GM12878 (cell line): ENCODE measurements at regions not wholly inside any gene's neighbourhood (a gene's known extent, or its start where the extent isn't known, plus 50 kb on each side); places are given as distances from the start of the nearest gene placed in this dataset.

Experiments used
- ATAC-seq: fragments of 200-7000 bp; cut with Tn5 transposase; 3 replicates; pipeline ENCODE4 v1.9.1; 2020; ENCODE audit warnings: mild to moderate bottlenecking, moderate library complexity
- BruUV-seq: library from RNA; stranded (reverse); fragments of 400-500 nt; replicated peaks from 2 replicates; lab custom pipeline; 2021; lab: Mats Ljungman, UMichigan
- CTCF ChIA-PET: fragments of 300-600 bp; sonication (Branson Sonifier 250); formaldehyde crosslinking; extraction: SDS; loops from one replicate; lab custom pipeline; 2021; ENCODE audit warnings: inconsistent platforms; lab: Yijun Ruan, JAX
- POLR2A ChIA-PET: fragments of 350-600 bp; formaldehyde crosslinking; extraction: SDS; loops from one replicate; lab custom pipeline; 2021; ENCODE audit warnings: inconsistent platforms; lab: Charles Lee
- RAD21 ChIA-PET: fragments of 300-600 bp; sonication (Branson Sonifier 250); formaldehyde crosslinking; loops from one replicate; lab custom pipeline; 2023; ENCODE audit warnings: antibody characterized with exemption; ENCODE audit not compliant: unreplicated experiment; lab: Charles Lee
- SMC1A ChIA-PET: fragments of 300-600 bp; sonication (Branson Sonifier 250); formaldehyde crosslinking; loops from one replicate; lab custom pipeline; 2023; ENCODE audit not compliant: unreplicated experiment, uncharacterized antibody; lab: Charles Lee
- DNase-seq: peaks from one replicate; pipeline ENCODE4 v3.0.0-alpha.2; 2011; ENCODE audit warnings: low read depth, low spot score
- FAIRE-seq: peaks from 3 replicates; lab custom pipeline; 2011; peaks lifted over from hg19 to GRCh38; lab: Jason Lieb, UNC
- H2AFZ ChIP-seq: 2 replicates; pipeline ENCODE4 v1.6.0; 2011; ENCODE audit warnings: low read depth, low read length, control low read depth; ENCODE audit not compliant: control insufficient read depth
- H3K27ac ChIP-seq: 2 replicates; pipeline ENCODE4 v1.5.1; 2011; ENCODE audit warnings: control low read depth; ENCODE audit not compliant: control insufficient read depth, insufficient read depth
- H3K27me3 ChIP-seq, 2 experiments: replicated peaks in 1 of 2; 2 replicates each; pipeline versions ENCODE4 v1.6.0 to v1.6.1; 2011; ENCODE audit warnings: low read length in 1 of 2; ENCODE audit not compliant: control insufficient read depth in 2 of 2, insufficient read depth in 2 of 2
- H3K36me3 ChIP-seq, 2 experiments: 2 replicates each; pipeline ENCODE4 v1.5.1; 2011; ENCODE audit warnings: low read length in 1 of 2; ENCODE audit not compliant: control insufficient read depth in 2 of 2, insufficient read depth in 2 of 2
- H3K4me1 ChIP-seq: 2 replicates; pipeline ENCODE4 v1.6.1; 2011; ENCODE audit warnings: mild to moderate bottlenecking, low read length, moderate library complexity, mixed read lengths; ENCODE audit not compliant: control insufficient read depth, insufficient read depth
- H3K4me2 ChIP-seq: 2 replicates; pipeline ENCODE4 v1.6.0; 2011; ENCODE audit warnings: control low read depth; ENCODE audit not compliant: control insufficient read depth, insufficient read depth
- H3K4me3 ChIP-seq: fragments of 200-600 bp; sonication (generic); 2 replicates; pipeline ENCODE4 v1.5.1; 2016
- H3K79me2 ChIP-seq: 2 replicates; pipeline ENCODE4 v1.6.0; 2011; ENCODE audit warnings: low read length; ENCODE audit not compliant: control insufficient read depth, insufficient read depth
- H3K9ac ChIP-seq: 2 replicates; pipeline ENCODE4 v1.8.0; 2011; ENCODE audit warnings: low read length, control low read depth, mixed read lengths; ENCODE audit not compliant: control insufficient read depth, insufficient read depth
- H3K9me3 ChIP-seq: replicated peaks from 3 replicates; pipeline ENCODE4 v1.5.1; 2011; ENCODE audit warnings: mild to moderate bottlenecking, low read length; ENCODE audit not compliant: control insufficient read depth, insufficient read depth
- H4K20me1 ChIP-seq: 2 replicates; pipeline ENCODE4 v1.6.0; 2011; ENCODE audit not compliant: control insufficient read depth, insufficient read depth
- HDAC6 ChIP-seq: fragments of 200-600 bp; sonication (generic); IDR thresholded peaks from one replicate; pipeline ENCODE4 v1.8.0; 2017; ENCODE audit warnings: antibody characterized with exemption; ENCODE audit not compliant: unreplicated experiment
- IKZF2 ChIP-seq, 2 experiments: fragments of 450-650 bp; IDR thresholded peaks; 2 replicates each; pipeline ENCODE4 v1.6.1; 2017; ENCODE audit warnings: mild to moderate bottlenecking in 2 of 2, moderate library complexity in 2 of 2
- PML ChIP-seq: IDR thresholded peaks from 2 replicates; pipeline ENCODE4 v1.6.1; 2012; ENCODE audit warnings: low read length, inconsistent platforms
- POLR2A ChIP-seq: IDR thresholded peaks from 2 replicates; pipeline ENCODE4 v1.6.1; 2011; ENCODE audit warnings: low read depth, mild to moderate bottlenecking, low read length
- TCF12 ChIP-seq: IDR thresholded peaks from 2 replicates; pipeline ENCODE4 v1.6.1; 2011; ENCODE audit warnings: low read depth, mild to moderate bottlenecking, low read length
- WGBS: methylation state at CpG from one replicate; pipeline ENCODE4 v1.1.6; 2016; ENCODE audit warnings: low lambda C conversion rate; ENCODE audit not compliant: insufficient replicate concordance, insufficient coverage; ENCODE audit errors: missing lambda C conversion rate; 5-methylcytosine and 5-hydroxymethylcytosine counted together
- in situ Hi-C: fragments of 300-500 bp; cut with MboI; formaldehyde crosslinking; loops from 9 replicates; pipeline ENCODE4 v1.14.3; 2018; ENCODE audit warnings: mixed read lengths
- intact Hi-C: fragments of 100-400 bp; cut with micrococcal nuclease; formaldehyde crosslinking; loops from one replicate; pipeline ENCODE4 v1.14.2; 2022; ENCODE audit not compliant: unreplicated experiment
- TF ChIP-seq, protein P1 (sequence below): fragments of 450-650 bp; formaldehyde crosslinking; IDR thresholded peaks from 2 replicates; pipeline ENCODE4 v1.4.0; 2020; ENCODE audit warnings: mild to moderate bottlenecking, moderate library complexity

DNA sequence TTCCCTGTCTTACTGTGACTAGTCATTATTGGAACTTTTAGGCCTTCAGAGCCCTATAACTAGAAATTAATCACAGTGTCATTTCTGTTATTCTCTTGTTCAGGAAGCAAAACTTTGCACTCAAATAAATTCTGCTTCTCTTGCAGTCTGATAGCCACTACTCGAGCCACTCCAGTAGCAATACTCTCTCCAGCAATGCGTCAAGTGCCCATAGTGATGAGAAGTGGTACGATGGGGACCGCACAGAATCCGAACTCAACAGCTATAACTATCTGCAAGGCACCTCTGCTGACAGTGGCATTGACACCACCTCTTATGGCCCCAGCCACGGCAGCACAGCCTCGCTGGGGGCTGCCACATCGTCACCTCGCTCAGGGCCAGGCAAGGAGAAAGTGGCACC lies 223.2 kb upstream of the RGS6 start (continued):
- TF ChIP-seq PML: no peak

DNA sequence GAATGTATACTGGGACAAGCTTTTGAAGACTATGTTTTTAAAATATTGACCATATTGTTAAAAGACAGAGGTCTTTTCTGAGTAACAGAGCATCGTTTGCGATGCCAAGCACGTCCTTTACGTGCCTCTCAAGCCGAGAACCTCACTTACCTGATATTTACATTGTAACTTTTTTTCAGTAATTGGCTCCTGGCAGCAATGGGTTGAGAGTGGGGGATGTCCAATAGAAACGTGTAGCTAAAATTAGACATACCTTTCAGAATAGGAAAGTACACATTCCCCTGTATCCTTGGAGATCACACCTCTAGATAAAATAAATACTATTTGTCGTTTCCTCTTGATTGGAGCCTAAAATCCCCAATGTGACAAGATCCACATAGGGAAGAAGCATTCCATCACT lies 222.2 kb upstream of the RGS6 start:
- Histone ChIP-seq H3K9ac (no peak overlapping the region), H3K27ac (no peak overlapping the region), H3K27me3 (no peaks in the 10 kb centered on the region), H4K20me1 (no peaks in the 10 kb centered on the region), H2AFZ (no peak overlapping the region)
- in situ Hi-C loops: no loop called here
- DNase-seq: no peak
- no TSS peak for BruUV-seq
- TF ChIP-seq POLR2A (no peak), IKZF2 (IDR thresholded peaks at IDR 0.05) (no peak), TCF12 (no peak), HDAC6 (no peak)
- TF ChIP-seq, protein P1, sequence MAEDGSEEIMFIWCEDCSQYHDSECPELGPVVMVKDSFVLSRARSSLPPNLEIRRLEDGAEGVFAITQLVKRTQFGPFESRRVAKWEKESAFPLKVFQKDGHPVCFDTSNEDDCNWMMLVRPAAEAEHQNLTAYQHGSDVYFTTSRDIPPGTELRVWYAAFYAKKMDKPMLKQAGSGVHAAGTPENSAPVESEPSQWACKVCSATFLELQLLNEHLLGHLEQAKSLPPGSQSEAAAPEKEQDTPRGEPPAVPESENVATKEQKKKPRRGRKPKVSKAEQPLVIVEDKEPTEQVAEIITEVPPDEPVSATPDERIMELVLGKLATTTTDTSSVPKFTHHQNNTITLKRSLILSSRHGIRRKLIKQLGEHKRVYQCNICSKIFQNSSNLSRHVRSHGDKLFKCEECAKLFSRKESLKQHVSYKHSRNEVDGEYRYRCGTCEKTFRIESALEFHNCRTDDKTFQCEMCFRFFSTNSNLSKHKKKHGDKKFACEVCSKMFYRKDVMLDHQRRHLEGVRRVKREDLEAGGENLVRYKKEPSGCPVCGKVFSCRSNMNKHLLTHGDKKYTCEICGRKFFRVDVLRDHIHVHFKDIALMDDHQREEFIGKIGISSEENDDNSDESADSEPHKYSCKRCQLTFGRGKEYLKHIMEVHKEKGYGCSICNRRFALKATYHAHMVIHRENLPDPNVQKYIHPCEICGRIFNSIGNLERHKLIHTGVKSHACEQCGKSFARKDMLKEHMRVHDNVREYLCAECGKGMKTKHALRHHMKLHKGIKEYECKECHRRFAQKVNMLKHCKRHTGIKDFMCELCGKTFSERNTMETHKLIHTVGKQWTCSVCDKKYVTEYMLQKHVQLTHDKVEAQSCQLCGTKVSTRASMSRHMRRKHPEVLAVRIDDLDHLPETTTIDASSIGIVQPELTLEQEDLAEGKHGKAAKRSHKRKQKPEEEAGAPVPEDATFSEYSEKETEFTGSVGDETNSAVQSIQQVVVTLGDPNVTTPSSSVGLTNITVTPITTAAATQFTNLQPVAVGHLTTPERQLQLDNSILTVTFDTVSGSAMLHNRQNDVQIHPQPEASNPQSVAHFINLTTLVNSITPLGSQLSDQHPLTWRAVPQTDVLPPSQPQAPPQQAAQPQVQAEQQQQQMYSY (CRISPR knock-in tag): no peak
- TF ChIP-seq, all 136 proteins: peak for 0
- 92% methylated on average over 7 of the region's 7 CpGs for WGBS
- Histone ChIP-seq H3K4me1 (no peaks in the 10 kb centered on the region), H3K79me2 (no peaks in the 10 kb centered on the region), H3K4me3 (no peak overlapping the region), H3K4me2 (no peak overlapping the region), H3K36me3 (peaks cover 7 to 14% of the 10 kb centered on the region in 2 experiments), H3K9me3 (no peaks in the 10 kb centered on the region)
- ChIA-PET RAD21 (no interaction called here), POLR2A (no interaction called here), CTCF (interaction anchor here (0.6 to 1.3 kb wide), 2 partner anchors 10 to 591 kb away, joined by 3 read pairs; no protein-coding TSS in a partner anchor), SMC1A (no interaction called here)
- ATAC-seq: no peak
- no peak for FAIRE-seq
- intact Hi-C loops: no loop called here
